K562 (cell line): ENCODE measurements at regions not wholly inside any gene's neighbourhood (a gene's known extent, or its start where the extent isn't known, plus 50 kb on each side); places are given as distances from the start of the nearest gene placed in this dataset.

Experiments
- CTCF ChIP-seq, 3 experiments: IDR thresholded peaks in 2 of 3; conservative IDR thresholded peaks in 1 of 3; 2 replicates each; pipeline ENCODE4 v1.5.1; 2011 to 2012; ENCODE audit warnings: low read length in 3 of 3, mild to moderate bottlenecking in 3 of 3, control low read depth in 2 of 3, improper control_type of control experiment in 1 of 3, inconsistent platforms in 1 of 3, low read depth in 1 of 3, mixed read lengths in 1 of 3, moderate library complexity in 1 of 3; ENCODE audit not compliant: insufficient read depth in 2 of 3
- ELF1 ChIP-seq: fragments of 200-800 bp; sonication (Bioruptor generic); IDR thresholded peaks from 2 replicates; pipeline ENCODE4 v1.6.1; 2016; ENCODE audit warnings: missing genetic modification characterization, missing compliant biosample characterization
- EP300 ChIP-seq: IDR thresholded peaks from 2 replicates; pipeline ENCODE4 v1.6.1; 2012; ENCODE audit warnings: low read length, improper control_type of control experiment
- HNRNPH1 ChIP-seq: fragments of 200-400 bp; formaldehyde crosslinking; optimal IDR thresholded peaks from 2 replicates; pipeline ENCODE3; 2017; ENCODE audit warnings: low read depth, mild to moderate bottlenecking, low read length, moderate library complexity
- JUND ChIP-seq, 2 experiments: IDR thresholded peaks; 2 replicates in 1 of 2; 3 replicates in 1 of 2; pipeline ENCODE4 v1.6.1; 2011; ENCODE audit warnings: borderline replicate concordance in 2 of 2, low read depth in 2 of 2, low read length in 2 of 2, improper control_type of control experiment in 1 of 2, missing biosample characterization in 1 of 2, missing genetic modification characterization in 1 of 2, missing genetic modification reagents in 1 of 2
- NCOA1 ChIP-seq: fragments of 450-650 bp; IDR thresholded peaks from 2 replicates; pipeline ENCODE4 v1.6.1; 2016; ENCODE audit warnings: low read depth
- TAF1 ChIP-seq: IDR thresholded peaks from 2 replicates; pipeline ENCODE4 v1.6.1; 2011; ENCODE audit warnings: mild to moderate bottlenecking, low read length, moderate library complexity; ENCODE audit not compliant: insufficient read depth, control insufficient read depth, severe bottlenecking; ENCODE audit errors: extremely low read depth
- ZNF311 ChIP-seq: fragments of 250-450 bp; sonication (Bioruptor Pico); IDR thresholded peaks from 2 replicates; pipeline ENCODE4 v1.4.0; 2020; ENCODE audit warnings: mild to moderate bottlenecking, moderate library complexity
- TF ChIP-seq, protein P1 (sequence below): sonication (generic); formaldehyde crosslinking; IDR thresholded peaks from 2 replicates; pipeline ENCODE4 v1.8.1; 2023; ENCODE audit warnings: mild to moderate bottlenecking, missing genetic modification reagents
- TF ChIP-seq, protein P2 (sequence below): fragments of 250-450 bp; sonication (Bioruptor Pico); IDR thresholded peaks from 2 replicates; pipeline ENCODE4 v1.8.0; 2021; ENCODE audit warnings: mild to moderate bottlenecking, moderate library complexity

DNA sequence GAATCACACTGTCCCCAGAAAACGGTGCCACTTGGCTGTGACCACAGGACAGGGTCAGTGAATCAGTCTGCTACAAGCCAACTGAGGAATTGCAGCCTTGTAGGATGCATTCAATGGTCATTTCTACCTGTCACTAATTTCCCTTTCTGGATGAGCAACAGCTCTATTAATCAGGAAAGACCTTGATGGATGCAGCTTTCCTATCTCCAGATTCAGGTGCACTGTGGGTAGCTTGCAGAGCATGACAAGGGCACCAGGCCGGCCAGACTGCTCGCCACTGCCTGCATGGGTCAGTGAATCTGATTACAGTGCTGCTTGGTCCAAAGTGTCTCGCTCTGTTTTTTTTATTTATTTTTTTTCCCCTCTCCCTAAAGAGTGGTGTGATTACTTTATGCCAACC, 506.8 kb upstream of the AUTS2 start:
- TF ChIP-seq ZNF311 (CRISPR knock-in tag) (no peak), EP300 (no peak), ELF1 (no peak), CTCF (IDR thresholded peaks at IDR 0.05 in 2 of 3, conservative IDR thresholded peaks at IDR 0.05 in 1 of 3; ENCODE audit: insufficient read depth in 2 of 3, low read depth in 1 of 3, low read length in 3 of 3) (no peak), NCOA1 (no peak), JUND (IDR thresholded peaks at IDR 0.05; ENCODE audit: borderline replicate concordance, low read depth, low read length) (no peak), JUND (tag; IDR thresholded peaks at IDR 0.05; ENCODE audit: borderline replicate concordance, low read depth, low read length) (no peak), HNRNPH1 (no peak), TAF1 (no peak)
- TF ChIP-seq, protein P1, sequence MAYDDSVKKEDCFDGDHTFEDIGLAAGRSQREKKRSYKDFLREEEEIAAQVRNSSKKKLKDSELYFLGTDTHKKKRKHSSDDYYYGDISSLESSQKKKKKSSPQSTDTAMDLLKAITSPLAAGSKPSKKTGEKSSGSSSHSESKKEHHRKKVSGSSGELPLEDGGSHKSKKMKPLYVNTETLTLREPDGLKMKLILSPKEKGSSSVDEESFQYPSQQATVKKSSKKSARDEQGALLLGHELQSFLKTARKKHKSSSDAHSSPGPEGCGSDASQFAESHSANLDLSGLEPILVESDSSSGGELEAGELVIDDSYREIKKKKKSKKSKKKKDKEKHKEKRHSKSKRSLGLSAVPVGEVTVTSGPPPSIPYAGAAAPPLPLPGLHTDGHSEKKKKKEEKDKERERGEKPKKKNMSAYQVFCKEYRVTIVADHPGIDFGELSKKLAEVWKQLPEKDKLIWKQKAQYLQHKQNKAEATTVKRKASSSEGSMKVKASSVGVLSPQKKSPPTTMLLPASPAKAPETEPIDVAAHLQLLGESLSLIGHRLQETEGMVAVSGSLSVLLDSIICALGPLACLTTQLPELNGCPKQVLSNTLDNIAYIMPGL (CRISPR knock-in tag), result no peak
- TF ChIP-seq, protein P2, sequence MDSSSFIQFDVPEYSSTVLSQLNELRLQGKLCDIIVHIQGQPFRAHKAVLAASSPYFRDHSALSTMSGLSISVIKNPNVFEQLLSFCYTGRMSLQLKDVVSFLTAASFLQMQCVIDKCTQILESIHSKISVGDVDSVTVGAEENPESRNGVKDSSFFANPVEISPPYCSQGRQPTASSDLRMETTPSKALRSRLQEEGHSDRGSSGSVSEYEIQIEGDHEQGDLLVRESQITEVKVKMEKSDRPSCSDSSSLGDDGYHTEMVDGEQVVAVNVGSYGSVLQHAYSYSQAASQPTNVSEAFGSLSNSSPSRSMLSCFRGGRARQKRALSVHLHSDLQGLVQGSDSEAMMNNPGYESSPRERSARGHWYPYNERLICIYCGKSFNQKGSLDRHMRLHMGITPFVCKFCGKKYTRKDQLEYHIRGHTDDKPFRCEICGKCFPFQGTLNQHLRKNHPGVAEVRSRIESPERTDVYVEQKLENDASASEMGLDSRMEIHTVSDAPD, result no peak
